Trophoblast cell (in vitro differentiated cells and primary cell): ENCODE measurements at regions not wholly inside any gene's neighbourhood (a gene's known extent, or its start where the extent isn't known, plus 50 kb on each side); places are given as distances from the start of the nearest gene placed in this dataset.

ENCODE experiments used
- DNase-seq, 2 donors: peaks; one replicate each; pipeline ENCODE4 v3.0.0-alpha.2; 2016
- H2AFZ ChIP-seq: 2 replicates; pipeline ENCODE4 v1.6.1; 2013; ENCODE audit warnings: low read length, moderate library complexity, mild to moderate bottlenecking; ENCODE audit not compliant: insufficient read depth, poor library complexity
- H2AK5ac ChIP-seq: 2 replicates; pipeline ENCODE4 v1.6.1; 2013; ENCODE audit warnings: mild to moderate bottlenecking, low read length
- H2BK120ac ChIP-seq: 2 replicates; pipeline ENCODE4 v1.6.1; 2013; ENCODE audit warnings: low read length, mild to moderate bottlenecking, moderate library complexity; ENCODE audit not compliant: insufficient read depth, poor library complexity
- H2BK12ac ChIP-seq: 2 replicates; pipeline ENCODE4 v1.6.1; 2013; ENCODE audit warnings: mild to moderate bottlenecking, low read length, moderate library complexity
- H2BK5ac ChIP-seq: 2 replicates; pipeline ENCODE4 v1.6.1; 2013; ENCODE audit warnings: low read length, low read depth, moderate library complexity, mild to moderate bottlenecking; ENCODE audit not compliant: poor library complexity
- H3K14ac ChIP-seq: 2 replicates; pipeline ENCODE4 v1.6.1; 2013; ENCODE audit warnings: mild to moderate bottlenecking, low read length
- H3K18ac ChIP-seq: 2 replicates; pipeline ENCODE4 v1.6.1; 2013; ENCODE audit warnings: mild to moderate bottlenecking, low read length
- H3K23ac ChIP-seq: 2 replicates; pipeline ENCODE4 v1.6.1; 2013; ENCODE audit warnings: low read length
- H3K27ac ChIP-seq: 2 replicates; pipeline ENCODE4 v1.5.1; 2013; ENCODE audit warnings: low read depth, mild to moderate bottlenecking, inconsistent platforms, low read length, moderate library complexity
- H3K27me3 ChIP-seq: 2 replicates; pipeline ENCODE4 v1.6.1; 2013; ENCODE audit warnings: inconsistent platforms, mild to moderate bottlenecking, low read length, moderate library complexity; ENCODE audit not compliant: insufficient read depth
- H3K36me3 ChIP-seq, 2 experiments: 1 replicate in 1 of 2; 2 replicates in 1 of 2; pipeline ENCODE4 v1.6.1; 2013; ENCODE audit warnings: low read length in 2 of 2, mild to moderate bottlenecking in 2 of 2, moderate library complexity in 1 of 2; ENCODE audit not compliant: insufficient read depth in 2 of 2, control insufficient read depth in 1 of 2
- H3K4ac ChIP-seq: 2 replicates; pipeline ENCODE4 v1.6.1; 2013; ENCODE audit warnings: low read depth, mild to moderate bottlenecking, low read length, moderate library complexity
- H3K4me1 ChIP-seq, 2 experiments: 1 replicate in 1 of 2; 2 replicates in 1 of 2; pipeline ENCODE4 v1.6.1; 2013; ENCODE audit warnings: low read length in 2 of 2, mild to moderate bottlenecking in 2 of 2, moderate library complexity in 1 of 2; ENCODE audit not compliant: insufficient read depth in 2 of 2, control insufficient read depth in 1 of 2
- H3K4me2 ChIP-seq: 2 replicates; pipeline ENCODE4 v1.6.1; 2013; ENCODE audit warnings: inconsistent platforms, mild to moderate bottlenecking, low read length, moderate library complexity
- H3K4me3 ChIP-seq: 2 replicates; pipeline ENCODE4 v1.5.1; 2013; ENCODE audit warnings: mild to moderate bottlenecking, low read depth, low read length, inconsistent platforms
- H3K79me1 ChIP-seq: one replicate; pipeline ENCODE4 v1.6.1; 2013; ENCODE audit warnings: low read length
- H3K79me2 ChIP-seq: 2 replicates; pipeline ENCODE4 v1.6.1; 2013; ENCODE audit warnings: low read length, mild to moderate bottlenecking; ENCODE audit not compliant: control insufficient read depth, insufficient read depth, poor library complexity
- H3K9ac ChIP-seq: 2 replicates; pipeline ENCODE4 v1.6.1; 2013; ENCODE audit warnings: mild to moderate bottlenecking, low read length
- H3K9me3 ChIP-seq: 2 replicates; pipeline ENCODE4 v1.6.1; 2013; ENCODE audit warnings: low read depth, mild to moderate bottlenecking, control low read depth, inconsistent platforms, low read length; ENCODE audit not compliant: insufficient read depth
- H4K12ac ChIP-seq: 2 replicates; pipeline ENCODE4 v1.6.1; 2013; ENCODE audit warnings: low read depth, mild to moderate bottlenecking, low read length, moderate library complexity
- H4K8ac ChIP-seq: 2 replicates; pipeline ENCODE4 v1.6.1; 2013; ENCODE audit warnings: low read depth, mild to moderate bottlenecking, low read length, moderate library complexity
- H4K91ac ChIP-seq: one replicate; pipeline ENCODE4 v1.6.1; 2013; ENCODE audit warnings: low read depth, mild to moderate bottlenecking, low read length, moderate library complexity
- WGBS: extraction: QIAGEN DNeasy Blood & Tissue Kit; methylation state at CpG from one replicate; pipeline ENCODE4 v1.1.7; 2013; ENCODE audit warnings: missing lambda C conversion rate; ENCODE audit not compliant: insufficient read length, insufficient coverage; ENCODE audit errors: extremely low coverage; 5-methylcytosine and 5-hydroxymethylcytosine counted together

- no peaks in the 10 kb centered on the region for H3K27me3 ChIP-seq
- H3K79me2 ChIP-seq = no peaks in the 10 kb centered on the region
- WGBS = no CpG with 5 or more reads among the region's 2 CpGs
- no peak overlapping the region for H3K23ac ChIP-seq
- H3K18ac ChIP-seq = no peak overlapping the region
- no peak overlapping the region for H3K4me2 ChIP-seq
- no peaks in the 10 kb centered on the region for H3K4me1 ChIP-seq
- no peak overlapping the region for H3K4ac ChIP-seq
- no peak overlapping the region for H4K8ac ChIP-seq
- H2AK5ac ChIP-seq = no peak overlapping the region
- H2BK5ac ChIP-seq = no peak overlapping the region
- H2BK120ac ChIP-seq = no peak overlapping the region
- no peak overlapping the region for H3K27ac ChIP-seq
- H3K14ac ChIP-seq = no peak overlapping the region
- no peak overlapping the region for H4K12ac ChIP-seq
- no peak for DNase-seq
- no peak overlapping the region for H4K91ac ChIP-seq
- H3K79me1 ChIP-seq = no peaks in the 10 kb centered on the region
- H3K9me3 ChIP-seq = no peaks in the 10 kb centered on the region
- H2BK12ac ChIP-seq = no peak overlapping the region
- no peak overlapping the region for H3K9ac ChIP-seq
- H3K36me3 ChIP-seq = no peaks in the 10 kb centered on the region
- no peak overlapping the region for H2AFZ ChIP-seq
- no peak overlapping the region for H3K4me3 ChIP-seq
These were observed 67.6 kb upstream of the PSMA6 start for GRCh38 chr14:35224615-35225014.

DNA sequence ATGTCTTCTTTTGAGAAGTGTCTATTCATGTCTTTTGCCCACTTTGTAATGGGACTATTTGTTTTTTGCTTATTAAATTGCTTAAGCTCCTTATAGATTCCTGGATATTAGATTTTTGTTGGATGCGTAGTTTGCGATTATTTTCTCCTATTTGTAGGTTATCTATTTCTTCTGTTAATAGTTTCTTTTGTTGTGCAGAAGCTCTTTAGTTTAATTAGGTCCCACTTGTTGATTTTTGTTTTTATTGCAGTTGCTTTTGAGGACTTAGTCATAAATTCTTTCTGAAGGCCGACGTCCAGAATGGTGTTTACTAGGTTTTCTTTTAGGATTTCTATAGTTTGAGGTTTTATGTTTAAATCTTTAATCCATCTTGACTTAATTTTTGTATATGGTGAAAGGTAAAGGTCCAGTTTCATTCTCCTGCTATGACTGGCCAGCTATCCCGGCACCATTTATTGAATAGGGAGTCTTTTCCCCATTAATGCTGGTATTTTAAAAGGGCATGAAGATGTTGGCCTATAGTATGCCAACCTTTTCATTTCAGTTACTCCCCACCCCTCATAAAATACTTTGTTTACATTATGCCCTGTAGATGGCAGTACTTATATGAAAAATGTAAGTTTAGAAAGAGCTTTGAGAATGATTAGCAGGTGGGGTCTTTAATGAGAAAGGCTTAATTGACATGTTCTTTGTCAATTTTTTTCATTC lies 62.9 kb upstream of the PSMA6 start:
- H3K14ac ChIP-seq = no peak overlapping the region
- no peak overlapping the region for H2BK120ac ChIP-seq
- no peaks in the 10 kb centered on the region for H3K79me2 ChIP-seq
- DNase-seq = peak in 1 of 2 donors; percentile 50
- H3K4ac ChIP-seq = no peak overlapping the region
- WGBS = no CpG with 5 or more reads among the region's 5 CpGs
- H3K4me3 ChIP-seq = no peak overlapping the region
- no peak overlapping the region for H4K91ac ChIP-seq
- H3K4me1 ChIP-seq = no peaks in the 10 kb centered on the region
- H3K18ac ChIP-seq = no peak overlapping the region
- H3K9me3 ChIP-seq = no peaks in the 10 kb centered on the region
- H4K12ac ChIP-seq = no peak overlapping the region
- H3K23ac ChIP-seq = no peak overlapping the region
- H2AFZ ChIP-seq = no peak overlapping the region
- H2BK5ac ChIP-seq = no peak overlapping the region
- H2BK12ac ChIP-seq = no peak overlapping the region
- H3K79me1 ChIP-seq = no peaks in the 10 kb centered on the region
- no peak overlapping the region for H2AK5ac ChIP-seq
- no peaks in the 10 kb centered on the region for H3K36me3 ChIP-seq
- H3K9ac ChIP-seq = no peak overlapping the region
- no peak overlapping the region for H3K27ac ChIP-seq
- H4K8ac ChIP-seq = no peak overlapping the region
- H3K27me3 ChIP-seq = no peaks in the 10 kb centered on the region
- no peak overlapping the region for H3K4me2 ChIP-seq

DNA sequence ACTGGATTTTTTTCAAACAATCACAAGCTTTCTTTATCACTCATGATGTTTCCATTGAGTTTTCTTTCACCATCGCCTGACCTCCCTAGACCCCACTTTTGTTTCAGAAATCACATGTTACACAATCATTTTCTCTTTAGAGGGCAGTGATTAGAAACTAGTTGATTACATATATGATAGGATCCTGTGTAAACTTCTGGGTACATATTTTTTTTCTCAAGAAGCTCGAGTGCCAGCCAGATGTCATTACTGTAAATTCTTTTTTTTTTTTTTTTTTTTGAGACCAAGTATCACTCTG lies 62.4 kb upstream of the PSMA6 start:
- Histone ChIP-seq H3K4ac (no peak overlapping the region), H3K4me3 (no peak overlapping the region), H3K14ac (no peak overlapping the region), H2AK5ac (no peak overlapping the region), H3K79me2 (no peaks in the 10 kb centered on the region), H2AFZ (no peak overlapping the region), H3K4me2 (no peak overlapping the region), H3K9ac (no peak overlapping the region), H2BK120ac (no peak overlapping the region), H3K27me3 (no peaks in the 10 kb centered on the region), H4K12ac (no peak overlapping the region), H3K4me1 (no peaks in the 10 kb centered on the region), H3K18ac (no peak overlapping the region), H4K8ac (no peak overlapping the region), H3K9me3 (no peaks in the 10 kb centered on the region), H4K91ac (no peak overlapping the region), H3K23ac (no peak overlapping the region), H3K27ac (no peak overlapping the region), H3K79me1 (no peaks in the 10 kb centered on the region), H3K36me3 (no peaks in the 10 kb centered on the region), H2BK12ac (no peak overlapping the region), H2BK5ac (no peak overlapping the region)
- no peak for DNase-seq
- WGBS = no CpG with 5 or more reads among the region's 2 CpGs

DNA sequence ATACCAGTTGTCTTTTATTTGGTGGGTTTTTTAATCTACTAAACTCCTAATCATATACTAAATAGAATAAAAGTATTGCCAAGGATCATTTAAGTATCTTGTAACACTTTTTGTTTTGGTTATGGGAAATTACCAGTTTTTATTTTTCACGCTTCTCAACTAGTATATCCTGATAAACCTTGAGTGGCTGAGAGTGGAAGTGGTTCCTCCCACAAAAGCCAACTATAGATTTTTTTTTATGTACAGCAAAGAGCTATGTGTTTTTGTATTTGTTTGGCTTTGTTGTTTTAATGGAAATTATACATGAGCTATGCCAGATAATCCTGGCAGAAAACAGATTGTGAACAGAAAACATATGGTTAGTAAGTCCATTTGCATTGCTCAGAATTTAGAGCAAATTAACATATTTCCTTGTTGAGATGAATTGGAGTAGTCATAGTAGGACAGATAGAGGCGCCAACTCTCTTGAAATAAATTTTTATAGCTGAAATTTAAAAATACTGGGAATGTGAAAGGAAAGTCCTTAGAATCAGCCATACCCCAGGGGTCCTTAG lies 60.9 kb upstream of the PSMA6 start:
- no CpG with 5 or more reads among the region's 2 CpGs for WGBS
- no peak overlapping the region for H3K9ac ChIP-seq

More for the DNA sequence above, 60.9 kb upstream of the PSMA6 start:
- Histone ChIP-seq H2BK5ac (no peak overlapping the region), H3K9me3 (no peaks in the 10 kb centered on the region), H3K27me3 (no peaks in the 10 kb centered on the region), H3K23ac (no peak overlapping the region), H4K12ac (no peak overlapping the region), H3K4ac (no peak overlapping the region), H2BK120ac (no peak overlapping the region), H2AFZ (no peak overlapping the region), H4K91ac (no peak overlapping the region), H3K4me2 (no peak overlapping the region), H3K14ac (no peak overlapping the region), H3K79me2 (no peaks in the 10 kb centered on the region), H4K8ac (no peak overlapping the region), H3K18ac (no peak overlapping the region), H2BK12ac (no peak overlapping the region), H3K79me1 (no peaks in the 10 kb centered on the region), H3K27ac (no peak overlapping the region), H3K4me3 (no peak overlapping the region), H3K36me3 (no peaks in the 10 kb centered on the region), H3K4me1 (no peaks in the 10 kb centered on the region), H2AK5ac (no peak overlapping the region)
- DNase-seq = no peak
